ENCODE measurements at regions not wholly inside any gene's neighbourhood (a gene's known extent, or its start where the extent isn't known, plus 50 kb on each side); places are given as distances from the start of the nearest gene placed in this dataset.

DNA sequence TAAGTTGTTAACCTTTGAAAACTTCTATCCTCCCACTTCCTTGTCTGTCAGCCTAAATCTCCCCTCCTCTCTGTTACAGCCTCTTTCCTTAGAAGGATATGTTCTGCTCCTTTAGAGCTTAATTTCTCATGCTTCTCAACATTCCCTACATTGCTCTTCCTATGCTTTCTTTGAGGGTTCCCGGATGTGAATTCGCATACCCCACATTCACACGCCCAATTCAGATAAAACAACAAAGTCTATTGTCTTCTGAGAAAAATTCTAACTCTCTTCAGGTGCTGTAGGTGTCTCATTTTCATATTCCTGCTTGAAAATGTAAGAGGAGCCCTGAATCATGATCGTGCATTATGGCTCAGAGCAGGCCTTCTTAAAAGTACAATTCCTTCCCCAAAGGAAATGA is 171.8 kb upstream of the DPH6 start:
- H3K27ac Mint-ChIP-seq = no peak overlapping the region
- H3K27me3 Mint-ChIP-seq = peaks cover 2% of the 10 kb centered on the region
- TF ChIP-seq CTCF (IDR thresholded peaks at IDR 0.05) = no peak
- H3K4me3 Mint-ChIP-seq = no peak overlapping the region
- CTCF ChIA-PET = no interaction called here
- POLR2A ChIA-PET = no interaction called here
- ATAC-seq (no peak), DNase-seq (no peak)
- no peaks in the 10 kb centered on the region for H3K36me3 Mint-ChIP-seq (ENCODE audit: low read depth)
- no peaks in the 10 kb centered on the region for H3K9me3 Mint-ChIP-seq
- intact Hi-C loops (cut with micrococcal nuclease) = no loop called here
- H3K4me1 Mint-ChIP-seq (ENCODE audit: low read depth) = no peaks in the 10 kb centered on the region

GRCh38 chr15:35720019-35720418 is 174.1 kb upstream of the DPH6 start:
- TF ChIP-seq CTCF (IDR thresholded peaks at IDR 0.05) = no peak
- no peak for ATAC-seq
- no peaks in the 10 kb centered on the region for H3K9me3 Mint-ChIP-seq
- CTCF ChIA-PET = no interaction called here
- no peaks in the 10 kb centered on the region for H3K36me3 Mint-ChIP-seq (ENCODE audit: low read depth)
- peaks cover 1% of the 10 kb centered on the region for H3K27me3 Mint-ChIP-seq
- DNase-seq = no peak
- no peak overlapping the region for H3K27ac Mint-ChIP-seq
- H3K4me1 Mint-ChIP-seq (ENCODE audit: low read depth) = no peaks in the 10 kb centered on the region
- intact Hi-C loops (cut with micrococcal nuclease) = no loop called here
- H3K4me3 Mint-ChIP-seq = no peak overlapping the region
- POLR2A ChIA-PET = no interaction called here

GRCh38 chr15:35720984-35721383 is 175.0 kb upstream of the DPH6 start:
- Mint-ChIP-seq H3K27ac (no peak overlapping the region), H3K36me3 (ENCODE audit: low read depth) (no peaks in the 10 kb centered on the region), H3K4me3 (no peak overlapping the region), H3K4me1 (ENCODE audit: low read depth) (no peaks in the 10 kb centered on the region), H3K27me3 (peaks cover 1% of the 10 kb centered on the region), H3K9me3 (no peaks in the 10 kb centered on the region)
- ChIA-PET CTCF (no interaction called here), POLR2A (no interaction called here)
- DNase-seq (no peak), ATAC-seq (no peak)
- intact Hi-C loops (cut with micrococcal nuclease) = no loop called here
- TF ChIP-seq CTCF (IDR thresholded peaks at IDR 0.05) = no peak

- Mint-ChIP-seq H3K27me3 (peaks cover 1% of the 10 kb centered on the region), H3K4me1 (ENCODE audit: low read depth) (no peaks in the 10 kb centered on the region), H3K9me3 (no peaks in the 10 kb centered on the region), H3K27ac (no peak overlapping the region), H3K4me3 (no peak overlapping the region), H3K36me3 (ENCODE audit: low read depth) (no peaks in the 10 kb centered on the region)
- no peak for DNase-seq
- TF ChIP-seq CTCF (IDR thresholded peaks at IDR 0.05) = no peak
- ChIA-PET CTCF (no interaction called here), POLR2A (no interaction called here)
- intact Hi-C loops (cut with micrococcal nuclease) = no loop called here
- ATAC-seq = no peak
Measured at GRCh38 chr15:35721751-35722150, 175.8 kb upstream of the DPH6 start.

- ATAC-seq = no peak
- TF ChIP-seq CTCF (IDR thresholded peaks at IDR 0.05) = no peak
- no peaks in the 10 kb centered on the region for H3K4me1 Mint-ChIP-seq (ENCODE audit: low read depth)
- peaks cover 1% of the 10 kb centered on the region for H3K27me3 Mint-ChIP-seq
- H3K36me3 Mint-ChIP-seq (ENCODE audit: low read depth) = no peaks in the 10 kb centered on the region
- no peak for DNase-seq
- no peak overlapping the region for H3K27ac Mint-ChIP-seq
- intact Hi-C loops (cut with micrococcal nuclease) = no loop called here
- ChIA-PET CTCF (no interaction called here), POLR2A (no interaction called here)
- H3K4me3 Mint-ChIP-seq = no peak overlapping the region
- H3K9me3 Mint-ChIP-seq = no peaks in the 10 kb centered on the region
Measured at GRCh38 chr15:35722501-35722900, 176.5 kb upstream of the DPH6 start.
